ENCODE measurements at regions not wholly inside any gene's neighbourhood (a gene's known extent, or its start where the extent isn't known, plus 50 kb on each side); places are given as distances from the start of the nearest gene placed in this dataset.

GRCh38 chr2:225164401-225165050 is 122.3 kb upstream of the DOCK10 start:
- Mint-ChIP-seq H3K27me3 (ENCODE audit: low read depth in 3 of 3) (peaks cover 0 to 8% (median 0%) of the 10 kb centered on the region in 3 donors), H3K4me1 (no peaks in the 10 kb centered on the region), H3K27ac (no peak overlapping the region), H3K36me3 (no peaks in the 10 kb centered on the region), H3K9me3 (no peaks in the 10 kb centered on the region), H3K4me3 (no peak overlapping the region)
- DNase-seq: no peak

GRCh38 chr2:225158360-225158759 is 116.1 kb upstream of the DOCK10 start:
- H3K36me3 Mint-ChIP-seq: no peaks in the 10 kb centered on the region
- DNase-seq: no peak
- no peak overlapping the region for H3K27ac Mint-ChIP-seq
- H3K9me3 Mint-ChIP-seq: no peaks in the 10 kb centered on the region
- peaks cover 0 to 5% (median 2%) of the 10 kb centered on the region in 3 donors for H3K27me3 Mint-ChIP-seq (ENCODE audit: low read depth in 3 of 3)
- H3K4me1 Mint-ChIP-seq: no peaks in the 10 kb centered on the region
- no peak overlapping the region for H3K4me3 Mint-ChIP-seq

- H3K4me3 Mint-ChIP-seq: no peak overlapping the region
- H3K9me3 Mint-ChIP-seq: no peaks in the 10 kb centered on the region
- no peak for DNase-seq
- no peak overlapping the region for H3K27ac Mint-ChIP-seq
- H3K27me3 Mint-ChIP-seq (ENCODE audit: low read depth in 3 of 3): peaks cover 0 to 5% (median 2%) of the 10 kb centered on the region in 3 donors
- no peaks in the 10 kb centered on the region for H3K36me3 Mint-ChIP-seq
- no peaks in the 10 kb centered on the region for H3K4me1 Mint-ChIP-seq
Observed at GRCh38 chr2:225156853-225157451, 114.7 kb upstream of the DOCK10 start.

GRCh38 chr2:225140723-225141122 is 98.5 kb upstream of the DOCK10 start:
- Mint-ChIP-seq H3K27ac (no peak overlapping the region), H3K4me1 (no peaks in the 10 kb centered on the region), H3K36me3 (peaks cover 0 to 5% (median 0%) of the 10 kb centered on the region in 3 donors), H3K9me3 (peaks cover 0 to 7% (median 1%) of the 10 kb centered on the region in 6 donors), H3K4me3 (no peak overlapping the region), H3K27me3 (ENCODE audit: low read depth in 3 of 3) (peaks cover 6 to 13% (median 9%) of the 10 kb centered on the region in 3 donors)
- DNase-seq: no peak

GRCh38 chr2:225137971-225138370 is 95.7 kb upstream of the DOCK10 start:
- Mint-ChIP-seq H3K27me3 (ENCODE audit: low read depth in 3 of 3) (peaks cover 6 to 13% (median 7%) of the 10 kb centered on the region in 3 donors), H3K4me1 (no peaks in the 10 kb centered on the region), H3K4me3 (no peak overlapping the region), H3K36me3 (no peaks in the 10 kb centered on the region), H3K27ac (no peak overlapping the region), H3K9me3 (peaks cover 0 to 3% (median 0%) of the 10 kb centered on the region in 6 donors)
- no peak for DNase-seq

GRCh38 chr2:225136552-225136951 is 94.3 kb upstream of the DOCK10 start:
- no peak for DNase-seq
- Mint-ChIP-seq H3K9me3 (peaks cover 0 to 3% (median 0%) of the 10 kb centered on the region in 6 donors), H3K36me3 (no peaks in the 10 kb centered on the region), H3K4me1 (no peaks in the 10 kb centered on the region), H3K27me3 (ENCODE audit: low read depth in 3 of 3) (peaks cover 2 to 10% (median 5%) of the 10 kb centered on the region in 3 donors), H3K27ac (no peak overlapping the region), H3K4me3 (no peak overlapping the region)

GRCh38 chr2:225131898-225132297 is 89.6 kb upstream of the DOCK10 start:
- peaks cover 0 to 6% (median 0%) of the 10 kb centered on the region in 3 donors for H3K36me3 Mint-ChIP-seq
- no peak overlapping the region for H3K4me3 Mint-ChIP-seq
- H3K4me1 Mint-ChIP-seq: no peaks in the 10 kb centered on the region
- peaks cover 0 to 16% (median 2%) of the 10 kb centered on the region in 3 donors for H3K27me3 Mint-ChIP-seq (ENCODE audit: low read depth in 3 of 3)
- no peak overlapping the region for H3K27ac Mint-ChIP-seq
- peaks cover 0 to 3% (median 0%) of the 10 kb centered on the region in 6 donors for H3K9me3 Mint-ChIP-seq
- DNase-seq: no peak

GRCh38 chr2:225130093-225130492 is 87.8 kb upstream of the DOCK10 start:
- Mint-ChIP-seq H3K4me1 (no peaks in the 10 kb centered on the region), H3K27me3 (ENCODE audit: low read depth in 3 of 3) (peaks cover 0 to 14% (median 3%) of the 10 kb centered on the region in 3 donors)

GRCh38 chr2:225124311-225125017 is 82.2 kb upstream of the DOCK10 start:
- Mint-ChIP-seq H3K4me1 (no peaks in the 10 kb centered on the region), H3K27ac (no peak overlapping the region), H3K36me3 (peaks cover 0 to 6% (median 0%) of the 10 kb centered on the region in 3 donors), H3K27me3 (ENCODE audit: low read depth in 3 of 3) (peaks cover 0 to 10% (median 5%) of the 10 kb centered on the region in 3 donors), H3K9me3 (no peaks in the 10 kb centered on the region), H3K4me3 (no peak overlapping the region)
- no peak for DNase-seq

More at GRCh38 chr2:225130093-225130492, 87.8 kb upstream of the DOCK10 start:
- no peaks in the 10 kb centered on the region for H3K9me3 Mint-ChIP-seq
- no peak for DNase-seq
- H3K4me3 Mint-ChIP-seq: no peak overlapping the region
- no peak overlapping the region for H3K27ac Mint-ChIP-seq
- H3K36me3 Mint-ChIP-seq: peaks cover 0 to 6% (median 0%) of the 10 kb centered on the region in 3 donors

- no peaks in the 10 kb centered on the region for H3K4me1 Mint-ChIP-seq
- H3K9me3 Mint-ChIP-seq: no peaks in the 10 kb centered on the region
- no peak overlapping the region for H3K4me3 Mint-ChIP-seq
- peaks cover 0 to 5% (median 4%) of the 10 kb centered on the region in 3 donors for H3K27me3 Mint-ChIP-seq (ENCODE audit: low read depth in 3 of 3)
- no peak overlapping the region for H3K27ac Mint-ChIP-seq
- H3K36me3 Mint-ChIP-seq: peaks cover 0 to 5% (median 0%) of the 10 kb centered on the region in 3 donors
- DNase-seq: peak in 2 of 3 donors; percentile 5 to 12
Observed at GRCh38 chr2:225122583-225123486, 80.6 kb upstream of the DOCK10 start.

GRCh38 chr2:225122007-225122406 is 79.7 kb upstream of the DOCK10 start:
- Mint-ChIP-seq H3K36me3 (no peaks in the 10 kb centered on the region), H3K4me1 (no peaks in the 10 kb centered on the region), H3K9me3 (no peaks in the 10 kb centered on the region), H3K4me3 (no peak overlapping the region), H3K27me3 (ENCODE audit: low read depth in 3 of 3) (peaks cover 0 to 3% (median 0%) of the 10 kb centered on the region in 3 donors), H3K27ac (no peak overlapping the region)
- no peak for DNase-seq

- DNase-seq: no peak
- Mint-ChIP-seq H3K27ac (no peak overlapping the region), H3K36me3 (no peaks in the 10 kb centered on the region), H3K27me3 (ENCODE audit: low read depth in 3 of 3) (peaks cover 0 to 3% (median 2%) of the 10 kb centered on the region in 3 donors), H3K4me1 (no peaks in the 10 kb centered on the region), H3K4me3 (no peak overlapping the region), H3K9me3 (no peaks in the 10 kb centered on the region)
Observed at GRCh38 chr2:225120186-225120585, 77.9 kb upstream of the DOCK10 start.

- H3K4me1 Mint-ChIP-seq: no peaks in the 10 kb centered on the region
- H3K27me3 Mint-ChIP-seq (ENCODE audit: low read depth in 3 of 3): peaks cover 0 to 3% (median 2%) of the 10 kb centered on the region in 3 donors
- H3K36me3 Mint-ChIP-seq: no peaks in the 10 kb centered on the region
- H3K4me3 Mint-ChIP-seq: no peak overlapping the region
- H3K27ac Mint-ChIP-seq: no peak overlapping the region
- no peaks in the 10 kb centered on the region for H3K9me3 Mint-ChIP-seq
- DNase-seq: no peak
Observed at GRCh38 chr2:225117051-225117716, 74.9 kb upstream of the DOCK10 start.

Measured in immature natural killer cell (primary cell).